ENCODE measurements at regions not wholly inside any gene's neighbourhood (a gene's known extent, or its start where the extent isn't known, plus 50 kb on each side); places are given as distances from the start of the nearest gene placed in this dataset.

GRCh38 chr22:46097268-46097900 lies 52.9 kb upstream of the PPARA start:
- TF ChIP-seq TCF12 (IDR thresholded peaks at IDR 0.05; ENCODE audit: low read depth) (peak; percentile 33; the same call in 1 of the 2 replicates), NFIC (IDR thresholded peaks at IDR 0.05) (no peak), MAX (IDR thresholded peaks at IDR 0.05) (no peak), EGR1 (IDR thresholded peaks at IDR 0.05) (no peak)

GRCh38 chr22:46098525-46099475 lies 51.5 kb upstream of the PPARA start:
- TF ChIP-seq CEBPB (IDR thresholded peaks at IDR 0.05): no peak
- TF ChIP-seq ZBTB7A (IDR thresholded peaks at IDR 0.05; ENCODE audit: low read depth): no peak
- no peak for TF ChIP-seq EP300 (IDR thresholded peaks at IDR 0.05; ENCODE audit: borderline replicate concordance)
- TF ChIP-seq TAF1 (IDR thresholded peaks at IDR 0.05; ENCODE audit: low read depth): no peak
- no peak for TF ChIP-seq TCF12 (IDR thresholded peaks at IDR 0.05; ENCODE audit: low read depth)
- no peak for TF ChIP-seq CREB1 (IDR thresholded peaks at IDR 0.05; ENCODE audit: low read depth)
- TF ChIP-seq FOXM1 (IDR thresholded peaks at IDR 0.05; ENCODE audit: borderline replicate concordance, low read depth): no peak
- no peak for TF ChIP-seq TEAD4 (IDR thresholded peaks at IDR 0.05)
- TF ChIP-seq NFIC (IDR thresholded peaks at IDR 0.05): no peak
- no peak for TF ChIP-seq REST (IDR thresholded peaks at IDR 0.05; ENCODE audit: low read depth)
- no peak for TF ChIP-seq RAD21 (IDR thresholded peaks at IDR 0.05; ENCODE audit: low read depth)
- no peak for TF ChIP-seq MAX (IDR thresholded peaks at IDR 0.05)
- no peak for TF ChIP-seq USF1 (IDR thresholded peaks at IDR 0.05)
- TF ChIP-seq EGR1 (IDR thresholded peaks at IDR 0.05): no peak
- no peak for TF ChIP-seq YY1 (IDR thresholded peaks at IDR 0.05; ENCODE audit: low read depth)

GRCh38 chr22:46099740-46100139 lies 50.6 kb upstream of the PPARA start:
- TF ChIP-seq CREB1 (IDR thresholded peaks at IDR 0.05; ENCODE audit: low read depth): no peak
- no peak for TF ChIP-seq NFIC (IDR thresholded peaks at IDR 0.05)
- no peak for TF ChIP-seq EGR1 (IDR thresholded peaks at IDR 0.05)
- no peak; the same call in 1 of the 2 replicates for TF ChIP-seq EP300 (IDR thresholded peaks at IDR 0.05; ENCODE audit: borderline replicate concordance)
- no peak for TF ChIP-seq RAD21 (IDR thresholded peaks at IDR 0.05; ENCODE audit: low read depth)
- TF ChIP-seq FOXM1 (IDR thresholded peaks at IDR 0.05; ENCODE audit: borderline replicate concordance, low read depth): no peak
- TF ChIP-seq REST (IDR thresholded peaks at IDR 0.05; ENCODE audit: low read depth): no peak
- no peak for TF ChIP-seq ZBTB7A (IDR thresholded peaks at IDR 0.05; ENCODE audit: low read depth)
- TF ChIP-seq TCF12 (IDR thresholded peaks at IDR 0.05; ENCODE audit: low read depth): no peak
- TF ChIP-seq TEAD4 (IDR thresholded peaks at IDR 0.05): no peak
- no peak for TF ChIP-seq YY1 (IDR thresholded peaks at IDR 0.05; ENCODE audit: low read depth)
- no peak for TF ChIP-seq CEBPB (IDR thresholded peaks at IDR 0.05)
- no peak for TF ChIP-seq TAF1 (IDR thresholded peaks at IDR 0.05; ENCODE audit: low read depth)
- TF ChIP-seq USF1 (IDR thresholded peaks at IDR 0.05): no peak

GRCh38 chr22:46100401-46101105 lies 49.8 kb upstream of the PPARA start:
- TF ChIP-seq NFIC (IDR thresholded peaks at IDR 0.05): no peak
- TF ChIP-seq EGR1 (IDR thresholded peaks at IDR 0.05): no peak
- TF ChIP-seq RAD21 (IDR thresholded peaks at IDR 0.05; ENCODE audit: low read depth): no peak
- TF ChIP-seq TEAD4 (IDR thresholded peaks at IDR 0.05): no peak
- TF ChIP-seq ZBTB7A (IDR thresholded peaks at IDR 0.05; ENCODE audit: low read depth): no peak
- TF ChIP-seq FOXM1 (IDR thresholded peaks at IDR 0.05; ENCODE audit: borderline replicate concordance, low read depth): no peak
- TF ChIP-seq EP300 (IDR thresholded peaks at IDR 0.05; ENCODE audit: borderline replicate concordance): no peak
- TF ChIP-seq YY1 (IDR thresholded peaks at IDR 0.05; ENCODE audit: low read depth): no peak
- no peak for TF ChIP-seq MAX (IDR thresholded peaks at IDR 0.05)
- TF ChIP-seq CREB1 (IDR thresholded peaks at IDR 0.05; ENCODE audit: low read depth): no peak
- TF ChIP-seq TCF12 (IDR thresholded peaks at IDR 0.05; ENCODE audit: low read depth): no peak
- no peak for TF ChIP-seq TAF1 (IDR thresholded peaks at IDR 0.05; ENCODE audit: low read depth)
- TF ChIP-seq USF1 (IDR thresholded peaks at IDR 0.05): no peak
- no peak for TF ChIP-seq REST (IDR thresholded peaks at IDR 0.05; ENCODE audit: low read depth)
- TF ChIP-seq CEBPB (IDR thresholded peaks at IDR 0.05): no peak
